ENCODE measurements at regions not wholly inside any gene's neighbourhood (a gene's known extent, or its start where the extent isn't known, plus 50 kb on each side); places are given as distances from the start of the nearest gene placed in this dataset.

DNA sequence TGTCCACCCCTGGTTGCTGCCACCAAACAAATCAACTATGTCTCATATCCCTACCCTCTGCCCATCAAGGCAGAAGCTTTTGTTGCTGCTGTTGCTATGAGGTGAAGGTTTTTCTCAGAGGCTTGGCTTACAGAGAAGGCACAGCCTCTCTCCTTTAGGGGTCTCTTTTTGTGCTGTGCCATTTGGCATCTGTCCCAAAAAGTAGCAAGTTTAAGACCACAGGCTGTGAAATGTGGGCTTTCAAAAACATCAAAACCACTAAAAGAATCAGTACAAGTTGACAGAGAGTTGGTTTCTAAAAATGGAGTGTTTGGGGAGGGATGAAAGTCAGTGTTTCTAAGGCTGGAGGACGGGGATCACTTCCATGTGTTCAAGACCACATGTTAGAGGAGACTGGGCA is 634.9 kb downstream of the BCOR start:
- peaks cover 17% of the 10 kb centered on the region for H3K27me3 Mint-ChIP-seq (ENCODE audit: low read depth)
- no peaks in the 10 kb centered on the region for H3K79me2 ChIP-seq (ENCODE audit: insufficient read depth, low read length)
- H2BK15ac ChIP-seq (ENCODE audit: low read depth, low read length): no peak overlapping the region
- H4K5ac ChIP-seq (ENCODE audit: insufficient read length, low read depth, low read length): no peak overlapping the region
- H3K4me1 Mint-ChIP-seq: no peaks in the 10 kb centered on the region
- no peak overlapping the region for H2AFZ ChIP-seq (ENCODE audit: low read length)
- TF ChIP-seq, protein P1, sequence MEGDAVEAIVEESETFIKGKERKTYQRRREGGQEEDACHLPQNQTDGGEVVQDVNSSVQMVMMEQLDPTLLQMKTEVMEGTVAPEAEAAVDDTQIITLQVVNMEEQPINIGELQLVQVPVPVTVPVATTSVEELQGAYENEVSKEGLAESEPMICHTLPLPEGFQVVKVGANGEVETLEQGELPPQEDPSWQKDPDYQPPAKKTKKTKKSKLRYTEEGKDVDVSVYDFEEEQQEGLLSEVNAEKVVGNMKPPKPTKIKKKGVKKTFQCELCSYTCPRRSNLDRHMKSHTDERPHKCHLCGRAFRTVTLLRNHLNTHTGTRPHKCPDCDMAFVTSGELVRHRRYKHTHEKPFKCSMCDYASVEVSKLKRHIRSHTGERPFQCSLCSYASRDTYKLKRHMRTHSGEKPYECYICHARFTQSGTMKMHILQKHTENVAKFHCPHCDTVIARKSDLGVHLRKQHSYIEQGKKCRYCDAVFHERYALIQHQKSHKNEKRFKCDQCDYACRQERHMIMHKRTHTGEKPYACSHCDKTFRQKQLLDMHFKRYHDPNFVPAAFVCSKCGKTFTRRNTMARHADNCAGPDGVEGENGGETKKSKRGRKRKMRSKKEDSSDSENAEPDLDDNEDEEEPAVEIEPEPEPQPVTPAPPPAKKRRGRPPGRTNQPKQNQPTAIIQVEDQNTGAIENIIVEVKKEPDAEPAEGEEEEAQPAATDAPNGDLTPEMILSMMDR (conservative IDR thresholded peaks at IDR 0.05): no peak
- no peaks in the 10 kb centered on the region for H4K20me1 ChIP-seq (ENCODE audit: control insufficient read depth, insufficient read depth, insufficient read length)
- H3K79me1 ChIP-seq (ENCODE audit: insufficient read depth, low read depth, low read length, poor library complexity, severe bottlenecking): no peaks in the 10 kb centered on the region
- H3K27me3 ChIP-seq (ENCODE audit: insufficient read depth, low read length): no peaks in the 10 kb centered on the region
- no peak overlapping the region for H2BK12ac ChIP-seq (ENCODE audit: insufficient read length, low read depth, low read length)
- no peak for DNase-seq
- H4K8ac ChIP-seq (replicated peaks; ENCODE audit: insufficient read length, low read depth, low read length): no peak overlapping the region
- H3K23ac ChIP-seq (ENCODE audit: insufficient read length, low read depth, low read length): no peak overlapping the region
- no peak overlapping the region for H2BK120ac ChIP-seq (ENCODE audit: low read depth, low read length, poor library complexity, severe bottlenecking)
- no peak overlapping the region for H2AK5ac ChIP-seq (ENCODE audit: insufficient read length, low read length)
- no peak overlapping the region for H3K27ac Mint-ChIP-seq
- H2BK5ac ChIP-seq (ENCODE audit: insufficient read length, low read length): no peak overlapping the region
- H3K9me3 Mint-ChIP-seq: peaks cover 51 to 66% of the 10 kb centered on the region in 2 experiments
- no peak overlapping the region for H3K18ac ChIP-seq (ENCODE audit: insufficient read length, low read depth, low read length)
- H3K23me2 ChIP-seq (ENCODE audit: insufficient read length, low read depth, low read length, poor library complexity, severe bottlenecking): no peaks in the 10 kb centered on the region
- H3K36me3 Mint-ChIP-seq (ENCODE audit: insufficient read depth in 1 of 3, low read depth in 3 of 3): peaks cover 0 to 14% (median 8%) of the 10 kb centered on the region in 3 experiments; a peak in 5 of 7 replicates
- H3K4ac ChIP-seq (ENCODE audit: low read depth, low read length): no peak overlapping the region
- H2BK20ac ChIP-seq (ENCODE audit: low read depth, low read length, poor library complexity, severe bottlenecking): no peak overlapping the region
- no peak overlapping the region for H3T11ph ChIP-seq (ENCODE audit: low read length)
- H3K56ac ChIP-seq (ENCODE audit: insufficient read length, low read depth, low read length): no peak overlapping the region
- H3K4me3 Mint-ChIP-seq: no peak overlapping the region
- H3K14ac ChIP-seq (ENCODE audit: insufficient read depth, low read length): no peak overlapping the region
- H4K91ac ChIP-seq (ENCODE audit: insufficient read length, low read depth, low read length): no peak overlapping the region
- H3K27ac ChIP-seq (ENCODE audit: insufficient read length, low read depth, low read length): no peak overlapping the region
- no CpG with 5 or more reads among the region's 1 CpG for WGBS (ENCODE audit: extremely low coverage, insufficient read length, low lambda C conversion rate)
- no peaks in the 10 kb centered on the region for H3K4me1 ChIP-seq (ENCODE audit: insufficient read depth, low read length)
- no peaks in the 10 kb centered on the region for H3K9me3 ChIP-seq (ENCODE audit: control insufficient read depth, low read depth, low read length)
- no peak overlapping the region for H3K4me2 ChIP-seq (ENCODE audit: insufficient read depth, insufficient read length, low read length)
- H3K9ac ChIP-seq (ENCODE audit: extremely low read depth, insufficient read length, low read length): no peak overlapping the region

All from H9 (cell line).